Muscle layer of colon (tissue), 2 donors: ENCODE measurements at regions not wholly inside any gene's neighbourhood (a gene's known extent, or its start where the extent isn't known, plus 50 kb on each side); places are given as distances from the start of the nearest gene placed in this dataset.

Experiments used
- H3K27ac ChIP-seq: one replicate; pipeline ENCODE4 v1.7.0; 2013; ENCODE audit warnings: low read depth, mild to moderate bottlenecking, low read length, moderate library complexity
- H3K27me3 ChIP-seq, 2 donors: one replicate each; pipeline ENCODE4 v1.7.0; 2013; ENCODE audit warnings: low read length in 2 of 2, mild to moderate bottlenecking in 2 of 2; ENCODE audit not compliant: insufficient read depth in 2 of 2, control insufficient read depth in 1 of 2
- H3K36me3 ChIP-seq: one replicate; pipeline ENCODE4 v1.7.0; 2013; ENCODE audit warnings: mild to moderate bottlenecking, low read length; ENCODE audit not compliant: insufficient read depth
- H3K4me1 ChIP-seq: one replicate; pipeline ENCODE4 v1.7.0; 2013; ENCODE audit warnings: mild to moderate bottlenecking, low read length; ENCODE audit not compliant: insufficient read depth
- H3K4me3 ChIP-seq, 2 donors: one replicate each; pipeline ENCODE4 v1.7.0; 2013; ENCODE audit warnings: low read length in 2 of 2, low read depth in 1 of 2, mild to moderate bottlenecking in 1 of 2, moderate library complexity in 1 of 2
- H3K9ac ChIP-seq: one replicate; pipeline ENCODE4 v1.7.0; 2013; ENCODE audit warnings: low read length
- H3K9me3 ChIP-seq: one replicate; pipeline ENCODE4 v1.7.0; 2013; ENCODE audit warnings: mild to moderate bottlenecking, low read length
- donor health status: abdominal sarcoma.
- donor health status: Adenocarcinoma of cecum.

DNA sequence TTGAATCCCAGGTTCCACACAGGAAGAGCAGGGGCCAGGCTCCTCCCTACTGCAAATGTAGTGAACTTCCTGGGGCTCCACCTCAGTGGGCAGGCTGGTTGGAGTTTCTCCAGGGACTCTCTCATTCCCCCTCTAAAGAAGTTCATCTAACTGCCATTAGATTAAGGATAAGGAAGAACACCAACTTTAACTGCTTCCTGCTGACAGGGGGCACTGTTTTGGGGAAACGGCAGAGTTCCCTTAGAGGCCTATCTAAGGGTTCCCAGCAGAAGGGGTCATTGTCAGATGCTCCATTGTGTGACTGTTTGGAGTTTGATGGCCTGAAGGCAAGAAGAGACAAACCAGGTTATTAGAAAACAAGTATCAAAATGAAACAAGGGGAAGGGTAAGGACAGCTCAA, 2159.7 kb upstream of the PIK3C3 start:
- Histone ChIP-seq H3K9ac (no peak overlapping the region), H3K4me1 (no peaks in the 10 kb centered on the region), H3K27me3 (no peaks in the 10 kb centered on the region), H3K4me3 (no peak overlapping the region), H3K9me3 (no peaks in the 10 kb centered on the region), H3K27ac (no peak overlapping the region), H3K36me3 (no peaks in the 10 kb centered on the region)

- Histone ChIP-seq H3K4me3 (no peak overlapping the region), H3K4me1 (no peaks in the 10 kb centered on the region), H3K36me3 (no peaks in the 10 kb centered on the region), H3K27me3 (no peaks in the 10 kb centered on the region), H3K27ac (no peak overlapping the region), H3K9me3 (no peaks in the 10 kb centered on the region), H3K9ac (no peak overlapping the region)
Measured at GRCh38 chr18:39793609-39794008, 2161.4 kb upstream of the PIK3C3 start.

DNA sequence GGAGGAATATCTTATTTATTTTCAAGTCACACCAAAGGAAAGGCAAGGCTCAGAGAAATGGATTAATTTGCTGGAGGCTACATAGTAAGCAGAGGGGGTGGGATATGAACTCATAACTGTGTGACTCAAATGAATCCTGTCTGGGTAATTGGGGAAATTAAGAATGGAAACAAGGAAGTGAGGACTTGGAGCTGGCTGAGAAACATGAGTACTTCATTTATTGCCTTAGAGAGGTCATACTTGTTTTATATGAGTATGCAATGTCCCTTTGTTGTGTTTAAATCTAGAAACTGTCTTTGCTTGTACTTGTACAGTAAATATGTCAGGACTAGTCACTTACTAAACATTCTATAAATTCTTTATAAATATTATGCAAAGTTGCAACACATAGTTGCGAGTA, 2166.7 kb upstream of the PIK3C3 start:
- no peaks in the 10 kb centered on the region for H3K27me3 ChIP-seq
- no peaks in the 10 kb centered on the region for H3K9me3 ChIP-seq
- H3K9ac ChIP-seq: no peak overlapping the region
- no peak overlapping the region for H3K27ac ChIP-seq
- H3K4me3 ChIP-seq: no peak overlapping the region
- H3K36me3 ChIP-seq: no peaks in the 10 kb centered on the region
- no peaks in the 10 kb centered on the region for H3K4me1 ChIP-seq

DNA sequence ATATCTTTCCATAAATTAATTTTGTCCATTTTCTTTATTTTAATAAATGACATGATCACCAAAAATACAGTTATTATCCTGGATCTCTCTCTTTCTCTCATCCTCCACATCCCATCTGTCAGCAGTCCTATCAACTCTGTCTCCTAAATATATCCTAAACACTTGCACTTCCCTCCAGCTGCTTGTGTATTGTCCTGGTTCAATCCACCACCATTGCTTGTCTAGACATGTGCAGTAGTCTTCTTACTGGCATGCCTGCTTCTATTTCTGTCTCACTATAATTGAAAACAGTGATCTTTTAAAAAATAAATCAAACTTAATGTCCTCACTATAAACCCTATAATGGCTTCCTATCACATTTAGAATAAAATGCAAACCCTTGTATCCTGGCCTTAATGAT, 2168.6 kb upstream of the PIK3C3 start:
- no peaks in the 10 kb centered on the region for H3K4me1 ChIP-seq
- H3K9me3 ChIP-seq: no peaks in the 10 kb centered on the region
- no peak overlapping the region for H3K27ac ChIP-seq
- no peaks in the 10 kb centered on the region for H3K36me3 ChIP-seq
- H3K27me3 ChIP-seq: no peaks in the 10 kb centered on the region
- no peak overlapping the region for H3K4me3 ChIP-seq
- H3K9ac ChIP-seq: no peak overlapping the region

DNA sequence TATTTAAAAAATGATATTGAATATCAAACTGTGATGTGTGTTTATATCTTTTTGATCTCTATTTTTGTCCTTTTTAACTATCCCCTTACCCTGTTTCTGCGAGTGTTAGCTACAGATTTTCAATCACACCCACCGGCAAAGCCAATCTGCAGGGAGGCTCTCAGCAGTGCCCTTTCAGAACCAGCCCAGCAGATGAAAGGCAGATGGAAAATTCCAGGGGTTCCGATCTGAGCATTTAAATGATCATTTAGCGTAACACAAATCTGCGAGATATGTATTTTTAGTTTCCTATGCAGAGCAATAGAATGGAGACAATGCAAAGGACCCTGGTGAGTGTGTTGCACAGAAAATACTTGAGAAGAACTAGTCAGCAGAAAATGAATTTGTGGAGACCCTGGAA, 2170.5 kb upstream of the PIK3C3 start:
- H3K4me3 ChIP-seq: no peak overlapping the region
- no peak overlapping the region for H3K27ac ChIP-seq
- no peaks in the 10 kb centered on the region for H3K36me3 ChIP-seq
- no peaks in the 10 kb centered on the region for H3K4me1 ChIP-seq
- H3K9ac ChIP-seq: no peak overlapping the region
- H3K27me3 ChIP-seq: no peaks in the 10 kb centered on the region
- H3K9me3 ChIP-seq: no peaks in the 10 kb centered on the region

DNA sequence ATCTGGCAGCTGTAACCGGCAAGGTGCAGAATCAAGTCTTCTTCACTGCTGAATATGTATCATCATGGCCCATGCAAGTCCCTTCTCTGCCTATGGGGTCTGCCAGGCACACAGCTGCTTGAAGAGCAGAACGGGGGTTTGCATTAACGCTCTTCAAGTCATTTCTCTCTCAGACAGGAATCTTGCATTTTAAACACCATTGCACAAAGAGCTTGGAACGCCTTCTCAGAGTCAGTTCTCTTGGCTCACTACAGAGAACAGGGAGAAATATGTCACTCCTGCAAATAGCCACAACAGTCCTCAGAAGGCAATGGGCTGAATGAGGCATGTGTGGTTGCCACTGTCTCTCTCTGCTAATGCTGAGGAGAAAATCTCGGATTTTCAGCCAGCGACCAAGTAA, 2173.5 kb upstream of the PIK3C3 start:
- no peaks in the 10 kb centered on the region for H3K4me1 ChIP-seq
- no peaks in the 10 kb centered on the region for H3K36me3 ChIP-seq
- H3K27ac ChIP-seq: no peak overlapping the region
- no peak overlapping the region for H3K9ac ChIP-seq
- no peaks in the 10 kb centered on the region for H3K27me3 ChIP-seq
- H3K4me3 ChIP-seq: no peak overlapping the region
- no peaks in the 10 kb centered on the region for H3K9me3 ChIP-seq

- no peaks in the 10 kb centered on the region for H3K27me3 ChIP-seq
- H3K27ac ChIP-seq: no peak overlapping the region
- no peaks in the 10 kb centered on the region for H3K36me3 ChIP-seq
- no peaks in the 10 kb centered on the region for H3K4me1 ChIP-seq
- H3K9ac ChIP-seq: no peak overlapping the region
- H3K9me3 ChIP-seq: no peaks in the 10 kb centered on the region
- no peak overlapping the region for H3K4me3 ChIP-seq
Measured at GRCh38 chr18:39780774-39781173, 2174.3 kb upstream of the PIK3C3 start.

DNA sequence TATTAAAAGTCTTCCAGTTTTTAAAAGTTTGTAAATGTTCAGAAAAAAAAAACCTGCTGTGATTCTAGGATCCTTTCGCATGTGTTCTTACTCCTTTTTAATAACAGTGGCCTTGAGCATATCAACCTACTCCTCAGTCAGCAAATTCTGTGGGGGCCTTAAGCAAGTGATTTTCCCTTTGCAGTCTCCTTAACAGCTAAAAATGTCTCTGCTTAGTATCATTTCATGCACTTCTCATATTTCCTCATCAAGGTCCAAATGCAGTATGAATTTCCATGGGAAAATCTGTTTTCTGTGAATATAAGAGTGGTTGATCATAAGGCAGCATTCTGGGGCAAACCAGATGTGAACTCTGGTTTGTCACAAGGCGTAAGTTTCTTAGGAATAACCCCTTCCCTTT, 2175.1 kb upstream of the PIK3C3 start:
- H3K36me3 ChIP-seq: no peaks in the 10 kb centered on the region
- H3K9me3 ChIP-seq: no peaks in the 10 kb centered on the region
- no peak overlapping the region for H3K27ac ChIP-seq
- no peaks in the 10 kb centered on the region for H3K4me1 ChIP-seq
- H3K27me3 ChIP-seq: no peaks in the 10 kb centered on the region
- no peak overlapping the region for H3K4me3 ChIP-seq
- H3K9ac ChIP-seq: no peak overlapping the region

DNA sequence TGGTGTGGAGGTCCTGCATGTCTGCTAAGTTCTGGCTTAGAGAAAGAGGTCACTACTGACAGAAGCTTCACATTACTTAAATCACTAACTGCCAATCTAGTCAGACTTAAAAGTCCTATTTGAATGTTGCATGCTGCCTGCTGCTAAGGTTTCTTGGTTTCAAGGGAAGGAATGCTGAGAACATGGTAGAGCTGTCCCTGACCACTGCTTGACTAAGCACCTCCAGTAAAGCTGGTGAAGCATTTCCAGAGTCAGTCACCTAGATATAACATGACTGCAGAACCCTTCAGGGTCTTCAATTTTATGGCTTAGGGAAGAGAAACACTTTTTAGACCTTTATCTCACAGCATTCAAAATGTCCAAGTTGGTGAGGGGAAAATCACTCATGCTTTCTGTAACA, 2178.3 kb upstream of the PIK3C3 start:
- Histone ChIP-seq H3K9me3 (no peaks in the 10 kb centered on the region), H3K9ac (no peak overlapping the region), H3K4me1 (no peaks in the 10 kb centered on the region), H3K27ac (no peak overlapping the region), H3K27me3 (no peaks in the 10 kb centered on the region), H3K4me3 (no peak overlapping the region), H3K36me3 (no peaks in the 10 kb centered on the region)

DNA sequence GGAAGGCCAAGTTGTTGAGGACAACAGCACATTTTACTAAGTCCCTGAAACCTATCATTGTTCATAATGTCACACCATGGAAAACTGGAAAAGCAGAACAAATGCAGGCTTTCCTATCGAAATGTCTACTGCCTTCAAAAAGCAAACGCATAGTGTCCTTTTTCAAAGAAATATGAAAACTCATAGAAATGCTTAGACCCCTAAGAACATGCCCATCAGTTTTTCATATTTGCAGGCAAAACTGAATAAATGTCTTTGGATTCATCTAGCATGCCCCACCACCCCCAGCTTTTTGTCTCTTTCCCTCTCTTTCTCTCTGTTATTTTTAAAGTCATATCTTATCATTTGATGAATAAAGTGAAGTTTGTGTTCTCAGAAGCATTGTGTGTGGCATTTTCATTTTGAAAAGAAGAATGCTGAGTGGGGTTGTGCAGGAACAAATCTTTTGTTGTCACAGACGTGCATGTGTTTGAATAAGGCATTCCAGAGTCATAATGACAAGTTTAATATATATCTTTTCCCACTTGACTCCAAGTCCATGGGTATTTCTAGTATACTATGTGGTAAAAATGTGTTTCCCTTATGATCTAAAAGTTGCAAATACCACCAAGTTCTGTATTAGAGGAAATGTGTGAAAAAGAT, 2180.0 kb upstream of the PIK3C3 start:
- H3K27ac ChIP-seq: no peak overlapping the region
- H3K4me3 ChIP-seq: no peak overlapping the region
- no peaks in the 10 kb centered on the region for H3K27me3 ChIP-seq
- no peaks in the 10 kb centered on the region for H3K36me3 ChIP-seq
- no peak overlapping the region for H3K9ac ChIP-seq
- H3K4me1 ChIP-seq: no peaks in the 10 kb centered on the region
- H3K9me3 ChIP-seq: no peaks in the 10 kb centered on the region

- Histone ChIP-seq H3K9ac (no peak overlapping the region), H3K36me3 (no peaks in the 10 kb centered on the region), H3K9me3 (no peaks in the 10 kb centered on the region)
Measured at GRCh38 chr18:39773646-39774045, 2181.4 kb upstream of the PIK3C3 start.

GRCh38 chr18:39772155-39772919, 2182.7 kb upstream of the PIK3C3 start:
- Histone ChIP-seq H3K9me3 (no peaks in the 10 kb centered on the region), H3K27ac (no peak overlapping the region), H3K27me3 (no peaks in the 10 kb centered on the region), H3K4me1 (no peaks in the 10 kb centered on the region), H3K9ac (no peak overlapping the region), H3K4me3 (no peak overlapping the region), H3K36me3 (no peaks in the 10 kb centered on the region)

More at GRCh38 chr18:39773646-39774045, 2181.4 kb upstream of the PIK3C3 start:
- Histone ChIP-seq H3K4me3 (no peak overlapping the region), H3K27ac (no peak overlapping the region), H3K4me1 (no peaks in the 10 kb centered on the region), H3K27me3 (no peaks in the 10 kb centered on the region)
